ENCODE measurements at regions not wholly inside any gene's neighbourhood (a gene's known extent, or its start where the extent isn't known, plus 50 kb on each side); places are given as distances from the start of the nearest gene placed in this dataset.

GRCh38 chr14:66111891-66112290 is 374.3 kb upstream of the CCDC196 start:
- no peak overlapping the region for H3K27ac ChIP-seq (ENCODE audit: low read depth, low read length)
- no peaks in the 10 kb centered on the region for H3K36me3 ChIP-seq (ENCODE audit: control insufficient read depth, insufficient read depth, low read length)
- no peak overlapping the region for H3K9ac ChIP-seq (ENCODE audit: low read length)
- no peak overlapping the region for H3K4me3 ChIP-seq (ENCODE audit: low read depth, low read length)
- H3K27me3 ChIP-seq (ENCODE audit: control insufficient read depth, insufficient read depth, low read length) = no peaks in the 10 kb centered on the region
- H3K9me3 ChIP-seq (ENCODE audit: control insufficient read depth, insufficient read depth, low read depth, low read length) = peaks cover 13% of the 10 kb centered on the region
- H3K4me1 ChIP-seq (ENCODE audit: control insufficient read depth, insufficient read depth, low read length) = peaks cover 9% of the 10 kb centered on the region

- Histone ChIP-seq H3K36me3 (ENCODE audit: control insufficient read depth, insufficient read depth, low read length) (no peaks in the 10 kb centered on the region), H3K9ac (ENCODE audit: low read length) (no peak overlapping the region), H3K4me1 (ENCODE audit: control insufficient read depth, insufficient read depth, low read length) (peaks cover 21% of the 10 kb centered on the region), H3K4me3 (ENCODE audit: low read depth, low read length) (no peak overlapping the region), H3K27ac (ENCODE audit: low read depth, low read length) (no peak overlapping the region), H3K27me3 (ENCODE audit: control insufficient read depth, insufficient read depth, low read length) (no peaks in the 10 kb centered on the region), H3K9me3 (ENCODE audit: control insufficient read depth, insufficient read depth, low read depth, low read length) (peaks cover 8% of the 10 kb centered on the region; the same call in 1 of the 2 replicates)
Measured at GRCh38 chr14:66114071-66114470, 372.1 kb upstream of the CCDC196 start.

GRCh38 chr14:66115740-66116502 is 370.2 kb upstream of the CCDC196 start:
- H3K27me3 ChIP-seq (ENCODE audit: control insufficient read depth, insufficient read depth, low read length) = no peaks in the 10 kb centered on the region
- H3K27ac ChIP-seq (ENCODE audit: low read depth, low read length) = no peak overlapping the region
- no peaks in the 10 kb centered on the region for H3K9me3 ChIP-seq (ENCODE audit: control insufficient read depth, insufficient read depth, low read depth, low read length)
- peaks cover 30% of the 10 kb centered on the region for H3K4me1 ChIP-seq (ENCODE audit: control insufficient read depth, insufficient read depth, low read length)
- no peak overlapping the region for H3K4me3 ChIP-seq (ENCODE audit: low read depth, low read length)
- H3K36me3 ChIP-seq (ENCODE audit: control insufficient read depth, insufficient read depth, low read length) = no peaks in the 10 kb centered on the region
- H3K9ac ChIP-seq (ENCODE audit: low read length) = no peak overlapping the region

- H3K4me1 ChIP-seq (ENCODE audit: control insufficient read depth, insufficient read depth, low read length) = peaks cover 30% of the 10 kb centered on the region
- H3K36me3 ChIP-seq (ENCODE audit: control insufficient read depth, insufficient read depth, low read length) = no peaks in the 10 kb centered on the region
- no peak overlapping the region for H3K27ac ChIP-seq (ENCODE audit: low read depth, low read length)
- H3K27me3 ChIP-seq (ENCODE audit: control insufficient read depth, insufficient read depth, low read length) = no peaks in the 10 kb centered on the region
- H3K4me3 ChIP-seq (ENCODE audit: low read depth, low read length) = no peak overlapping the region
- H3K9me3 ChIP-seq (ENCODE audit: control insufficient read depth, insufficient read depth, low read depth, low read length) = no peaks in the 10 kb centered on the region
- H3K9ac ChIP-seq (ENCODE audit: low read length) = no peak overlapping the region
Measured at GRCh38 chr14:66116732-66117131, 369.4 kb upstream of the CCDC196 start.

- no peaks in the 10 kb centered on the region for H3K27me3 ChIP-seq (ENCODE audit: control insufficient read depth, insufficient read depth, low read length)
Measured at GRCh38 chr14:66117600-66117999, 368.6 kb upstream of the CCDC196 start.

GRCh38 chr14:66119606-66120231 is 366.5 kb upstream of the CCDC196 start:
- Histone ChIP-seq H3K27me3 (ENCODE audit: control insufficient read depth, insufficient read depth, low read length) (no peaks in the 10 kb centered on the region), H3K36me3 (ENCODE audit: control insufficient read depth, insufficient read depth, low read length) (no peaks in the 10 kb centered on the region), H3K4me3 (ENCODE audit: low read depth, low read length) (no peak overlapping the region), H3K9me3 (ENCODE audit: control insufficient read depth, insufficient read depth, low read depth, low read length) (no peaks in the 10 kb centered on the region), H3K9ac (ENCODE audit: low read length) (no peak overlapping the region), H3K27ac (ENCODE audit: low read depth, low read length) (no peak overlapping the region), H3K4me1 (ENCODE audit: control insufficient read depth, insufficient read depth, low read length) (peaks cover 30% of the 10 kb centered on the region)

More at GRCh38 chr14:66117600-66117999, 368.6 kb upstream of the CCDC196 start:
- peaks cover 30% of the 10 kb centered on the region for H3K4me1 ChIP-seq (ENCODE audit: control insufficient read depth, insufficient read depth, low read length)
- no peaks in the 10 kb centered on the region for H3K9me3 ChIP-seq (ENCODE audit: control insufficient read depth, insufficient read depth, low read depth, low read length)
- H3K27ac ChIP-seq (ENCODE audit: low read depth, low read length) = peak overlapping the region; percentile 52
- no peak overlapping the region for H3K9ac ChIP-seq (ENCODE audit: low read length)
- no peaks in the 10 kb centered on the region for H3K36me3 ChIP-seq (ENCODE audit: control insufficient read depth, insufficient read depth, low read length)
- no peak overlapping the region for H3K4me3 ChIP-seq (ENCODE audit: low read depth, low read length)

- Histone ChIP-seq H3K4me3 (ENCODE audit: low read depth, low read length) (no peak overlapping the region), H3K27ac (ENCODE audit: low read depth, low read length) (no peak overlapping the region), H3K9me3 (ENCODE audit: control insufficient read depth, insufficient read depth, low read depth, low read length) (no peaks in the 10 kb centered on the region), H3K9ac (ENCODE audit: low read length) (no peak overlapping the region), H3K36me3 (ENCODE audit: control insufficient read depth, insufficient read depth, low read length) (no peaks in the 10 kb centered on the region), H3K27me3 (ENCODE audit: control insufficient read depth, insufficient read depth, low read length) (no peaks in the 10 kb centered on the region), H3K4me1 (ENCODE audit: control insufficient read depth, insufficient read depth, low read length) (peaks cover 30% of the 10 kb centered on the region)
Measured at GRCh38 chr14:66120402-66120801, 365.8 kb upstream of the CCDC196 start.

- H3K27me3 ChIP-seq (ENCODE audit: control insufficient read depth, insufficient read depth, low read length) = no peaks in the 10 kb centered on the region
- no peak overlapping the region for H3K4me3 ChIP-seq (ENCODE audit: low read depth, low read length)
- no peak overlapping the region for H3K27ac ChIP-seq (ENCODE audit: low read depth, low read length)
- H3K4me1 ChIP-seq (ENCODE audit: control insufficient read depth, insufficient read depth, low read length) = peaks cover 21% of the 10 kb centered on the region
- no peaks in the 10 kb centered on the region for H3K36me3 ChIP-seq (ENCODE audit: control insufficient read depth, insufficient read depth, low read length)
- H3K9ac ChIP-seq (ENCODE audit: low read length) = no peak overlapping the region
- no peaks in the 10 kb centered on the region for H3K9me3 ChIP-seq (ENCODE audit: control insufficient read depth, insufficient read depth, low read depth, low read length)
Measured at GRCh38 chr14:66121859-66122258, 364.3 kb upstream of the CCDC196 start.

- no peaks in the 10 kb centered on the region for H3K27me3 ChIP-seq (ENCODE audit: control insufficient read depth, insufficient read depth, low read length)
- H3K36me3 ChIP-seq (ENCODE audit: control insufficient read depth, insufficient read depth, low read length) = no peaks in the 10 kb centered on the region
- no peak overlapping the region for H3K4me3 ChIP-seq (ENCODE audit: low read depth, low read length)
- no peaks in the 10 kb centered on the region for H3K4me1 ChIP-seq (ENCODE audit: control insufficient read depth, insufficient read depth, low read length)
- H3K9ac ChIP-seq (ENCODE audit: low read length) = no peak overlapping the region
- no peak overlapping the region for H3K27ac ChIP-seq (ENCODE audit: low read depth, low read length)
- H3K9me3 ChIP-seq (ENCODE audit: control insufficient read depth, insufficient read depth, low read depth, low read length) = no peaks in the 10 kb centered on the region
Measured at GRCh38 chr14:66129224-66129623, 356.9 kb upstream of the CCDC196 start.

- no peak overlapping the region for H3K4me3 ChIP-seq (ENCODE audit: low read depth, low read length)
- H3K36me3 ChIP-seq (ENCODE audit: control insufficient read depth, insufficient read depth, low read length) = no peaks in the 10 kb centered on the region
- no peaks in the 10 kb centered on the region for H3K9me3 ChIP-seq (ENCODE audit: control insufficient read depth, insufficient read depth, low read depth, low read length)
- H3K27me3 ChIP-seq (ENCODE audit: control insufficient read depth, insufficient read depth, low read length) = no peaks in the 10 kb centered on the region
- no peak overlapping the region for H3K27ac ChIP-seq (ENCODE audit: low read depth, low read length)
- no peak overlapping the region for H3K9ac ChIP-seq (ENCODE audit: low read length)
- H3K4me1 ChIP-seq (ENCODE audit: control insufficient read depth, insufficient read depth, low read length) = no peaks in the 10 kb centered on the region
Measured at GRCh38 chr14:66131111-66131510, 355.1 kb upstream of the CCDC196 start.

- no peak overlapping the region for H3K4me3 ChIP-seq (ENCODE audit: low read depth, low read length)
- H3K9me3 ChIP-seq (ENCODE audit: control insufficient read depth, insufficient read depth, low read depth, low read length) = no peaks in the 10 kb centered on the region
- no peaks in the 10 kb centered on the region for H3K4me1 ChIP-seq (ENCODE audit: control insufficient read depth, insufficient read depth, low read length)
- no peaks in the 10 kb centered on the region for H3K36me3 ChIP-seq (ENCODE audit: control insufficient read depth, insufficient read depth, low read length)
- H3K27ac ChIP-seq (ENCODE audit: low read depth, low read length) = no peak overlapping the region
- H3K9ac ChIP-seq (ENCODE audit: low read length) = no peak overlapping the region
- H3K27me3 ChIP-seq (ENCODE audit: control insufficient read depth, insufficient read depth, low read length) = no peaks in the 10 kb centered on the region
Measured at GRCh38 chr14:66133666-66134065, 352.5 kb upstream of the CCDC196 start.
